ENCODE measurements at regions not wholly inside any gene's neighbourhood (a gene's known extent, or its start where the extent isn't known, plus 50 kb on each side); places are given as distances from the start of the nearest gene placed in this dataset.

GRCh38 chr5:176185133-176185733 is 53.0 kb upstream of the SIMC1 start:
- TF ChIP-seq EZH2 (IDR thresholded peaks at IDR 0.05; ENCODE audit: insufficient read depth, low read length) (no peak), CTCF (IDR thresholded peaks at IDR 0.05; ENCODE audit: insufficient read depth, low read depth, low read length) (no peak)
